HG03064 (cell line): ENCODE measurements at regions not wholly inside any gene's neighbourhood (a gene's known extent, or its start where the extent isn't known, plus 50 kb on each side); places are given as distances from the start of the nearest gene placed in this dataset.
"Not testable (repeated sequence)": the region's sequence is repeated elsewhere in the genome, so short reads cannot be mapped to it uniquely, and the experiment has no call there.

Source experiments
- ATAC-seq: cut with Tn5 transposase; IDR thresholded peaks from one replicate; pipeline ENCODE4 v1.9.1; 2021; ENCODE audit warnings: low read depth; ENCODE audit not compliant: unreplicated experiment

DNA sequence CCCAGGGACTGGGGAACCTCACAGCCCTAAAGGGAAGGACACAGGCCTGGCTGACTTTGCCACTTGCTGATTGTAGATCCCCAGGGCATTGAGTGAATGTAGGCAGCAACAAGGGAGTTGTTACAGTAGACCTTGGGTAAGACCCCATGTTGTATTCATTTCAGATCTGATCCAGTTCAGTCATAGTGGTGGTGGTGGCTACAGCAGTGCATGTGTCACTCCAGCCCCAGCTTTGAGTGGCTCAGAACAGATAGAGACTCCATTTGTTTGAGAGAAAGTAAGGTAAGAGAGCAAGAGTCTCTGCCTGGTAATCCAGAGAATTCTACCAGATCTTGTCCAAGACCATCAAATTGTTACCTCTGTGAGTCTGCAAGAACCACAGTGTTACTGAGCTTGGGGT is 278.7 kb upstream of the SATB1 start:
- ATAC-seq = no peak

DNA sequence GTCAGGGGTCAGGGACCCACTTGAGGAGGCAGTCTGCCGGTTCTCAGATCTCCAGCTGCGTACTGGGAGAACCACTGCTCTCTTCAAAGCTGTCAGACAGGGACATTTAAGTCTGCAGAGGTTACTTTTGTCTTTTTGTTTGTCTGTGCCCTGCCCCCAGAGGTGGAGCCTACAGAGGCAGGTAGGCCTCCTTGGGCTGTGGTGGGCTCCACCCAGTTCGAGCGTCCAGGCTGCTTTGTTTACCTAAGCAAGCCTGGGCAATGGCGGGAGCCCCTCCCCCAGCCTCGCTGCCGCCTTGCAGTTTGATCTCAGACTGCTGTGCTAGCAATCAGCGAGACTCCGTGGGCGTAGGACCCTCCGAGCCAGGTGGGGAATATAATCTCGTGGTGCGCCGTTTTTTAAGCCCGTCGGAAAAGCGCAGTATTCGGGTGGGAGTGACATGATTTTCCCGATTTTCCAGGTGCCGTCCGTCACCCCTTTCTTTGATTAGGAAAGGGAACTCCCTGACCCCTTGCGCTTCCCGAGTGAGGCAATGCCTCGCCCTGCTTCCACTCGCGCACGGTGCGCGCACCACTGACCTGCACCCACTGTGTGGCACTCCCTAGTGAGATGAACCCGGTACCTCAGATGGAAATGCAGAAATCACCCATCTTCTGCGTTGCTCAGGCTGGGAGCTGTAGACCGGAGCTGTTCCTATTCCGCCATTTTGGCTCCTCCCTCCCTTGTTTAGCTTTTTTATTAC is 268.6 kb upstream of the SATB1 start:
- not testable (repeated sequence) for ATAC-seq

DNA sequence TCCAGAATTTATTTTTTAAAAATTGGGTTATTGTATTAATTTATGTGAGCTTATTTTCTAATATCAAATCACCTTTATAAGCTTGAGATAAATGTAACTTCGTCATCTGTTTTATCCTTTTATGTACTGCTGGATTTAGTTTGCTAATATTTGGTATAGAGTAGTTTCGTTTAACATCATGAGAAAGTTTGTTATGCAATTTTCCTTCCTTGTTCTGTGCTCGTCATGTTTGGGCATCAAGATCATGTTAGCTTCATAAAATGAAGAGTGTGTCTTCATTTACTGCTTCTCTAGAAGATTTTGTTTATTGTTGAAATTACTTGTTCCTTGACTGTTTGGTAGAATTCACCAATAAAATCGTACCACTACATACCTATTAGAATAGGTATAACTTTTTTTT is 262.1 kb upstream of the SATB1 start:
- no peak for ATAC-seq

- ATAC-seq = no peak
Observed at GRCh38 chr3:18683900-18684299, 258.8 kb upstream of the SATB1 start.

DNA sequence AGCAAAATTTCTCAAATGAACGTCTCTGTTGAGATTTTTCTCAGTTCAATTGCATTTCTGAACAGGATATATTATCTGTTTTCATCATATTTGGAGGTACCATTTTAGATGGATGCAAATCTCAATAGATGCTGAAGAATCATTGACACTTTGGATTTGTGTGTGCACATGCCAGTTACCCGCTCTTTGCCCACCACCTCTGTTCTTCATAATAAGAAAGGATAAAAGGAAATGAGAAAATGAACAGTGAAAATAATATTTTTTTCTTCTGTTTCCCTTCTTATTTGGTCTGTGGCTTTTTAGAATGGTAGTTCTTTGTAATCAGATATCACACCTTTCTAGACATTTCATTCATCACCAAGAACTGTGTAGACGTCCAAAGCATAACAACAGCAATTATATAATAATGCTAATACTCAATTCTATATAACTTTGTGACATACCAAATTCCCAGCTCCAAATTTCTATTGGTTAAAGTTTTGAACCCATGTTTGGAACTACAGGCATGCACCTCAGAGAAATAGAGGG is 256.7 kb upstream of the SATB1 start:
- no peak for ATAC-seq

- ATAC-seq = no peak
Observed at GRCh38 chr3:18680758-18681157, 255.6 kb upstream of the SATB1 start.

DNA sequence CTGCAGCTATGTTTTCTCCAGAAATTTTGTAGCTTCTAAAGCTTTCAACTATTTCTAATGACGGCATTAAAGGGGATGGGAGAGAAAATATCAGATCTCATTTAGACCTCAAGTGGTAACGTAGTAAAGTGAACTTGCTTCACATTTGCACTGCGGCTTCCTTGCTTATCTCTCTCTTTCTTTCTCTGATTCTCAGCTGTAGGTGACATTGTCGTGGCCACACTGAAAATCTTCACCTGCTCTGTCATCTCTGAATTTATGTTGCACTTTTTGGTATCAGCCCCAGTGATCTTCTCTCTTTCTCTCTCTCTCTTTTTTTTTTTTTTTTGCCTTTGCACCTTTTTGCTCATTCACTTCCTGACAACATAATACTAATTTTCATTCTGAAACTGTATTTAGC is 254.1 kb upstream of the SATB1 start:
- ATAC-seq = no peak

DNA sequence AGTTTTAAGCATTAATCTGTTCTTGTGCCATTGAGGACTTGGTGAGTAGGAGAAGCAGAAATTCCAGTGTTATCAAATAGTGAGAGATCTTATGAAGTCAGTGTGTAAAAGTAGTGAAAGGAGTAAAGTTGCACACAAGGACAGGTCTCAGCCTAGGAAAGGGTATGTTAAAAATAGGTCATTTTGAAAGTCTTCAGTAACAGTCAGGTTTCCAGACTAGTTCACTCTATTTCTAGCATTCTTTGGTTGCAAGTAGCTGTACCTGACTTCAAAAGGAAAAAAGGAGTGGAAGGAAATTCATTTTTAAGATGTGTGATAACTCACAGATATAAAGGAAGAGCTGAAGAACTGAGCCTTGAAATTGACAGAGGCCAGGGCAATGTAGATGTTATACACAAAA is 250.1 kb upstream of the SATB1 start:
- no peak for ATAC-seq

DNA sequence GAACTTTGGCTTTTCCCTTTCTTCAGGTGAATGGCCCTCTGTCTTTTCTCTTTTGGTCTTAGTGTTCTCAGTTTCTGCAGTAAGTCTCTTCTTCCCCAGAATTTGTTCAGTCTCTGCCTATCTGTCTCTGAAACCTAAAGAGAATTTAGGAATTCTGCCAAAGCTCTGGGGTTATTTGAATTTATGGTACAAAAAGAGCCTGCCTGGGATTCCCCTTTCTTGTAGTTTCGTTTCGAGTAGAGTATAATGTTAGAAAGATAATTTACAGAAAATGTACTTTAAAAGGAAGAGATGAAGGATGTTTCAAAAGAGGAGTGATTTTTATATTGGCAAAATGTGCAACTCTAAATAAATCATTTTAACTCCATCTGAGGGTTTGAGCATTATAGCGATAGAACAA is 247.4 kb upstream of the SATB1 start:
- ATAC-seq = no peak

GRCh38 chr3:18670759-18671158 is 245.6 kb upstream of the SATB1 start:
- ATAC-seq = no peak

DNA sequence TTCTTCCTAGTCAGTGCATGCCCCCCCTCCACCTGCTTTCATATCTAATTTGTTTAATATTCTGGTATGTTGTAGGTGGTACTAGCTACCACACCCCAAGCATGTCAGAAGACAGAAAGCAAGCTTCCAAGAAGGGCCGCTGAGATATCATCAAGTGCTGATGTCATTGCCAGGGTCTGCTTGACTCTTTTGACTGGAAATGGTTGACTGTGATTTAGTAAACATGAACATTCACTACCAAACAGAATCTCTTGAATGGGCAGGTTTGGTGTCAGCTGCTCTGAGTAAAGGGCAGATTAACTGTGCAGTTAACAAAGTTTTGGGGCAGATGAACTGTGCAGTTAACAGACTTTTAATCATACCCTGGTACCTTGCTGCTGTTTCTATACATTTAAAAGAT is 244.2 kb upstream of the SATB1 start:
- no peak for ATAC-seq

GRCh38 chr3:18667552-18667951 is 242.4 kb upstream of the SATB1 start:
- no peak for ATAC-seq

GRCh38 chr3:18666655-18667054 is 241.5 kb upstream of the SATB1 start:
- no peak for ATAC-seq

DNA sequence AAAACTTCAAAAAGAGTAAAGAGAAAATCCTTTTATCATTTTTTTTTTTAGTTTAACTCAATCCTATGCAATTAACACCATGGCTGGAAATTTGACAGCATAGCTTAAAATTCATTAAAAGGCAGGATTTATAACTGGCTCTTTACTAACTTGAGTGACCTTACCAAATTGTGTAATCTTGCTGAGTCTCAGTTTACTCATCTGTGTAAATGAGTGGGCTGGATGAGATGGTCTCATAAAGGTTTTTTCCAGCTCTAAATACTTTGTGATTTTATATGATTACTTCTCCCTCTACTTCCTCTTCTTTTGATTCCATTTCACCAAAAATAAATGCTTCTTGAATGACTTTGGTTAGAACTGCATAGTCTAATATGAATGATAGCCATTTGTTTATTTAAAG is 234.9 kb upstream of the SATB1 start:
- ATAC-seq = no peak

DNA sequence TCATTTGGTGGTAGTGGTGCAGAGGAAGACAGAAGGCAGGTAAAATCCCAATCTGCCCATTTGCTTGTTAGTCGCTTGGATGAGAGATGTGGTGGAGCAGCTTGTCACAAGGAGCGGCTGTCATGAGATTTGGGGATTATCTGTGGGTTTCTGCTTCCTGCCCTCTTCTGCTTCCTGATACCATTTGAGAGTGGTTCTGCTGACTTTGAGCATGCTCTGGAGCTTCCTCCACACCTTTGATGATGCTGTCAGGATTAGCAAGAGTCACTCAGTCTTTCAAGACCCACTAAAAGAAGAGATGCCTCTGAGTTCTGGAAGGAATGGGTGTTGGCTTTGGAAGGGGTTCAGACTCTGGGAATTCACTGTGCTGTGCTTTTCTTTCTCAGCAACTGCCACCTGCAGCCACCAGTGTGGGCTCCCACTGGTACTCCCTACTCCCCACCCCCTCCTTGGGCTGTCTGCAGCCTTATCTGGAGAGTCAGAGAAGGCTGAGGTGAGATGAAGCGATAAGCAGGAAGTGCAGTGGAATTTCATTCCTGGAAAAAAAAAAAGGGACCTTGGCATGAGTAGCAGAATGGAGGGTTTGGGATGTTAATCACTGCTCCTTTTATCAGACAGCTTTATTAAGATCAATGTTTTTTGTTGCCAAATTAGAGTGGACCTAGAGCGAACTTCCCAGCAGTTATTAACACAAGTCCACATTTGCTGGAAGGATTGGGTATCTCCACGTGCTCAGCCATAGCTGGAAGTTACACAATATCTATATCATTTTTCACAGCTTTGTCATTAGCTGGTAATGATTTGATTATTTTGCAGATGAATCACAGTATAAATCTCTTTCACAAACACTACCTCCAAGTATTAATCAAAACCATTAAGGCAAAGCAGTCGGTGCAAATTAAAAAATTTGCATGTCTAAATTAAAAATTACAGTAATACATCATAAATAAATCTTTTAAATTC is 233.0 kb upstream of the SATB1 start:
- no peak for ATAC-seq

DNA sequence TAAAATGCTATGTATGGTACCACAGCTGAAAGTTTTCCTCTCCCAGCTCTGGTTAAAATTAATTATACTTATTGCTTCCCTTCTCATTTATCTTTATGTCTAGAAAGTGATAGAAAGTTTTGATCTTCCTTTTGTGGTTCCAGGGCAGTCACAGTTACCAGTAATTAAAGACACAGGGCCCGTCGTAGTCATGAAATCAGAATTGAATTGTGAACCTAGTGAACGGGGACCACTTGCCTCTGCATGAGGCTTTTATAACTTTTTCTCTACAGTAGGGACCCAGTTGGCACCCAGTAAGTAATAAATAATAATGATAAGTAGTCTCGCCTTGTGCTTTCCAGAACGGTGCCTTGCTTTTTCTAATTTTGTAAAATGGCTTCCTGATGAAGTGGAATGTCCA is 231.7 kb upstream of the SATB1 start:
- no peak for ATAC-seq

GRCh38 chr3:18656410-18656809 is 231.3 kb upstream of the SATB1 start:
- ATAC-seq = no peak

DNA sequence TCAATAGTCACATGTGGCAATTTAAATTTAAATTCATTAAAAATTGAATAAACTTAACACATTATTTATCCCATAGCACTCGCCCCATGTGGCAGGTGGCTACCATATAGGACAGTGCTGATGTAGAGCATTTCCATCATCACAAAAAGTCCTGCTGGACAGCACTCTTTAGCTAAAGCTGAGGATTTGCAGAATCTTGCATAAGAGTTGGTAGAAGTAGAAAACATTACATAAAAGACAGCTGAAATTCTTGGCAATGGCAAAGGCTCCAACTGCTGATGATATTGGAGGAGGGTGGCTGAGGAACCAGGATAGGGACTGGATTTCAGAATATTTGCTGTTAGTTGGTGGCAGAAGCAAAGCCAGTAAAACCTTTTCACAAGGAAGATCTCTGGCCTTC is 230.7 kb upstream of the SATB1 start:
- no peak for ATAC-seq

DNA sequence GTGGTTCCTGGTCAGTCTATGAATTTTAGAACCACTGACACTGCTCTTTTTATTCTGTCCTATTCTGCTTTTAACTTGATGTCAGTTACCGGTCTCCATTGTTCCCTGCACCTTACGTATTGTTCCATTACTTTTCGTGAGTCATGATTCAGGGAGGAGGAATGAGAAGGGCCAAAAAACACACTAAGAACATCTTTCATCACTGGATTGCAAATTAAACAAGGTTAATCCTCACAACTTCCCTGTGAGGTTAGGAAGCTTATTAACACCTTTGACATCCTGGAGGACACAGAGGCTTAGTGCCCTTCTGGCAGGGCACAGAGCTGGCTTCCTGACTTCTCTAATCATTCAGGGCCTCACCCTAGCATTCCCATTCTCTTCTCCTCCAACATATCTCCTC is 227.6 kb upstream of the SATB1 start:
- no peak for ATAC-seq

- ATAC-seq = no peak
Observed at GRCh38 chr3:18650731-18651130, 225.6 kb upstream of the SATB1 start.

DNA sequence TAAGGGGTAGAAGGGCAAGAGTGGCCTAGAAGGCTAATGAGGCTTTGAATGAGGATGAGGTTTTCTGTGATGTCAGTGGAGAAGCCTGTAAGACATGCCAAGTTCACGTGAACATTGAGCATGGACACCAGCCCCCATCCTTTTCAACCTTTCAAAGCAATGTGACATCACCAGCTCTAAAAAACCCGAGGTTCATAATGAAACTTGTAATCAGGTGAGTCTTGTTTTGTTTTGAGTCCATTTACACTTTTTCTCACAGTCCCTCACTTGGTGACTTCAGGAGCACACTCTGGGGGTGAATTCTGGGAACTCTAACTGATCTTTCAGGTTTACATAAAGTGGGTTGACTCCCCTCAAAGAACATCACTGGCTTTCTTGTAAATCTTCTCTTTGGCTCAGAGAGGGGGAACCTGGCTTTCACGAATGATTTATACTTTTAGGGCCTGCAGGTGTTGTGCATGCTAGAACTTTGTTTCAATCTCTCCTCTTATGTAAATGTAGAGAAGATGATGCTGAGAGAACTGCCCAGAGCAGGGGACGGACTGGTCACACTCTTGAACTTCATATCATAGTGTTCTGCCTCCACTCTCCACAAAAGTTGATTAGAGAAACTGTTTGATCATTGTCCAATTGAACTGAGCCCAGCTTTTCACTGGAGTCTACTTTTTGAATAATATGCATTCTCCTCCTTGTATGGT is 224.7 kb upstream of the SATB1 start:
- peak; percentile 69 for ATAC-seq
